AG04450 (cell line): ENCODE measurements at regions not wholly inside any gene's neighbourhood (a gene's known extent, or its start where the extent isn't known, plus 50 kb on each side); places are given as distances from the start of the nearest gene placed in this dataset.

Experiments
- CTCF ChIA-PET: fragments of 300-600, 350-600 bp; formaldehyde crosslinking; extraction: SDS; loops from one replicate; lab custom pipeline; 2022; ENCODE audit warnings: antibody characterized with exemption, inconsistent platforms; lab: Charles Lee
- POLR2A ChIA-PET: fragments of 350-600 bp; formaldehyde crosslinking; extraction: SDS; loops from one replicate; lab custom pipeline; 2021; ENCODE audit warnings: antibody characterized with exemption, inconsistent platforms; lab: Yijun Ruan, JAX
- DNase-seq: peaks from one replicate; pipeline ENCODE4 v3.0.0-alpha.2; 2011; ENCODE audit warnings: low read depth, low spot score
- H3K27ac ChIP-seq: one replicate; pipeline ENCODE4 v1.5.1; 2012; ENCODE audit warnings: low read depth, low read length, control low read depth
- H3K27me3 ChIP-seq: one replicate; pipeline ENCODE4 v1.6.0; 2012; ENCODE audit warnings: low read length; ENCODE audit not compliant: control insufficient read depth, insufficient read depth
- H3K4me3 ChIP-seq: 2 replicates; pipeline ENCODE4 v1.5.1; 2011; ENCODE audit warnings: mild to moderate bottlenecking, low read depth, low read length, control low read depth
- H3K9me3 ChIP-seq: 2 replicates; pipeline ENCODE4 v1.5.1; 2012; ENCODE audit warnings: low read length; ENCODE audit not compliant: control insufficient read depth, insufficient read depth
- TF ChIP-seq, protein P1 (sequence below): IDR thresholded peaks from 2 replicates; pipeline ENCODE4 v1.5.1; 2011; ENCODE audit warnings: low read depth, low read length, control low read depth, inconsistent platforms

DNA sequence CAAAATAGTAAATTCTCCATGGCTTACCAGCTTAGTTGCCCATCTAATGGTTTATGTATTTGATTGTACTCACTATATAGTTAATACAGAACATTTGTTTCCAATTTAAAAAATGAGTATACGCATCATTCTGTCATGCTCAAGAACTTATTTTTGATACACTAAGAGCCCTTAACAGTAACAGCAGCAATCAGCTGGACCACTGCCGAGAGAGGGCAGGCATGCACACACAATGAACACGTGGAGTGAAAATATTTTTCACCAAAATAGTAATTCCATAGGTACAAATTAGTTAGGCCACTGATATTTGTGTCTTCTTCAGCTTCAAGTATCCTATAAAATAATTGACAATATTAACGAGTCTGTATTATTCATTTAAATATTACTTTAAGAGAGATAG is 109.9 kb downstream of the KLF12 start:
- Histone ChIP-seq H3K4me3 (no peak overlapping the region), H3K27ac (no peak overlapping the region), H3K27me3 (no peaks in the 10 kb centered on the region), H3K9me3 (no peaks in the 10 kb centered on the region)
- TF ChIP-seq, protein P1, sequence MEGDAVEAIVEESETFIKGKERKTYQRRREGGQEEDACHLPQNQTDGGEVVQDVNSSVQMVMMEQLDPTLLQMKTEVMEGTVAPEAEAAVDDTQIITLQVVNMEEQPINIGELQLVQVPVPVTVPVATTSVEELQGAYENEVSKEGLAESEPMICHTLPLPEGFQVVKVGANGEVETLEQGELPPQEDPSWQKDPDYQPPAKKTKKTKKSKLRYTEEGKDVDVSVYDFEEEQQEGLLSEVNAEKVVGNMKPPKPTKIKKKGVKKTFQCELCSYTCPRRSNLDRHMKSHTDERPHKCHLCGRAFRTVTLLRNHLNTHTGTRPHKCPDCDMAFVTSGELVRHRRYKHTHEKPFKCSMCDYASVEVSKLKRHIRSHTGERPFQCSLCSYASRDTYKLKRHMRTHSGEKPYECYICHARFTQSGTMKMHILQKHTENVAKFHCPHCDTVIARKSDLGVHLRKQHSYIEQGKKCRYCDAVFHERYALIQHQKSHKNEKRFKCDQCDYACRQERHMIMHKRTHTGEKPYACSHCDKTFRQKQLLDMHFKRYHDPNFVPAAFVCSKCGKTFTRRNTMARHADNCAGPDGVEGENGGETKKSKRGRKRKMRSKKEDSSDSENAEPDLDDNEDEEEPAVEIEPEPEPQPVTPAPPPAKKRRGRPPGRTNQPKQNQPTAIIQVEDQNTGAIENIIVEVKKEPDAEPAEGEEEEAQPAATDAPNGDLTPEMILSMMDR: no peak
- ChIA-PET CTCF (no interaction called here), POLR2A (no interaction called here)
- DNase-seq: no peak

DNA sequence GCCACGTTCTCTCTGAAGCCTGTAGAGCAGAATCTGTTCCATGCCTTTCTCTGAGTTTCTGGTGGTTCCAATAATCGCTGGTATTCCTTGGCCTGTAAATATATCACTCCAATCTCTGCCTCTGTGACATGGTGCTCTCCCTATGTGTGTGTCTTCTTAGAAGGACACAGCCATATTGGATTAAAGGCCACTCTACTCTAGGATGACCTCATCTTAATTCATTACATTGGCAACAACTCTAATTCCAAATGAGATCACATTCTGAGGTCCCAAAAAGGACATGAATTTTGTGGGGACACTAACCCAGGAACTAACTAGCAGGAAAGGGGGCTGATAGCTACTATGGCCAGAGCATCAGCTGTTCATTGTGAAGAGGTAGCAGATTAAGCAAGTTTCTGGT is 110.7 kb downstream of the KLF12 start:
- no peak for DNase-seq
- Histone ChIP-seq H3K4me3 (no peak overlapping the region), H3K27ac (no peak overlapping the region), H3K9me3 (no peaks in the 10 kb centered on the region), H3K27me3 (no peaks in the 10 kb centered on the region)
- CTCF ChIA-PET: no interaction called here
- POLR2A ChIA-PET: no interaction called here
- TF ChIP-seq, protein P1: no peak

DNA sequence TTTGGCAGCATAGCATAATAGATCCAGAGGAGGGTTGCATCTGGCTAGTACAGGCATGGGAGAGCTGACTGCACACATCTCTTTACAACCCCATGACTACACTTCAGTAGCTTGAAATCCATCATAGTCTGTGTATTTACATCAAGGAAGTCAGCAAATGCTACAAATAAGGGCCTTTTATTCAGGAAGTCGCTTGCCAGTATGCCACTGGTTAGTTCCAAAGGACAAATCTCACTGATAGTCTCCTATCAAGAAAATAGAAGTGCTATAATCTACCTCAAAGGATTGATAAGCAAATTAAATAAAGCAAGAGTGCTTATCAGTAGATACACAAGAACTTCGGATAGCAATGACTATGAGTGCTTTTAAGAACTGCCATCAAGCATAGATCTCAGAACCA is 112.7 kb downstream of the KLF12 start:
- CTCF ChIA-PET: no interaction called here
- no peaks in the 10 kb centered on the region for H3K27me3 ChIP-seq
- no peak for DNase-seq
- no peak overlapping the region for H3K4me3 ChIP-seq
- POLR2A ChIA-PET: no interaction called here
- TF ChIP-seq, protein P1: no peak
- H3K27ac ChIP-seq: no peak overlapping the region
- no peaks in the 10 kb centered on the region for H3K9me3 ChIP-seq

DNA sequence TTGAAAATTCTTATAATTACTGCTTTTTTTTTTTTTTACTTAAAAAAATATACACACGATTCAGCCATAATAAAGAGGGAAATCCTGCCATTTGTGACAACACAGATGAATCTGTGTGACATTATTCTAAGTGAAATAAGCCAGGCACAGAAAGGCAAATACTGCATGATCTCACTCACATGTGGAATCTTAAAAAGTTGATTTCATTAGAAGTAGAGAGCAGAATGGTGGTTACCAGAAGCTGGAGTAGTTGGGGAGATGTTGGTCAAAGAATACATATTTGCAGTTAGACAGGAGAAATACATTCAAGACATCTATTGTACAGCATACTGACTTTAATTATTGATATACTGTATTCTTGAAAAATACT is 116.2 kb downstream of the KLF12 start:
- H3K27ac ChIP-seq: no peak overlapping the region
- no peaks in the 10 kb centered on the region for H3K27me3 ChIP-seq
- DNase-seq: no peak
- TF ChIP-seq, protein P1: no peak
- H3K9me3 ChIP-seq: no peaks in the 10 kb centered on the region
- no peak overlapping the region for H3K4me3 ChIP-seq
- ChIA-PET CTCF (no interaction called here), POLR2A (no interaction called here)

DNA sequence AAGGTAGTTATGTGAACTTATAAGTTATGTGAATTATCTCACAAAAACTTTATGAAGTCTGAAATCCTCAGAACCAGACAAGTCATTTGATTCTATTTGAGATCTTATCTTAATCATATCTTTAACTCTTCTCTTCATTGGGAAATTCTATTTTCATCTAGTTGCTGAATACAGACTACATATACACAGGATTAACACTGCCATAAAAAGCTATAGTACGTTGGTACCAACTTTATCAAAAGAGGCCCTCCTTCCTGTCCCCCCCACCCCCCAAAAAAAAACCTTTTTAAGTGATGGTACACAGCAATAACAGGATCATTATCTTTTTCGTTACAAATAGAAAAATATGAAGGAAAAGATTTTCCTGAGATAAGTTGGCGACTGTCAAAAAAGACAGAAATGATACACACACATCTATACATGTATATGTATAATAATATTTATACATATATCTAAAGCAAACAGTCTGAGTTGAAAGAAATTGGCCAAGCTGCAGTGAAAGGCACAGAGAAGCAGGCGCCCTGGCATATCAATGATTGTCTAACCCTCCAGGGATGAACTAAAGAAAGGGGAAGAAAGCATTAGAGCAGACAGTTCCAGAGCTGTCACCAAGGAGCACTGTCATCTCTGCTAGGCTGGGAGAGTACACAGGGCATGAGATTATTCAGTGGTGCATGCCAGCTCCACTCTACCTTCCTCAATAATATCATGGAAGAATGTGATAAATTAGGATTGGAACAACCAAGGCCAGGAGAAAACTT is 116.7 kb downstream of the KLF12 start:
- H3K9me3 ChIP-seq: no peaks in the 10 kb centered on the region
- DNase-seq: no peak
- H3K4me3 ChIP-seq: no peak overlapping the region
- ChIA-PET POLR2A (no interaction called here), CTCF (no interaction called here)
- TF ChIP-seq, protein P1: no peak
- no peaks in the 10 kb centered on the region for H3K27me3 ChIP-seq
- no peak overlapping the region for H3K27ac ChIP-seq
